Parathyroid adenoma (tissue), 2 donors: ENCODE measurements at regions not wholly inside any gene's neighbourhood (a gene's known extent, or its start where the extent isn't known, plus 50 kb on each side); places are given as distances from the start of the nearest gene placed in this dataset.

Experiments
- H2AFZ ChIP-seq: fragments of 300-600 bp; sonication (generic); one replicate; pipeline ENCODE4 v1.7.0; 2017; ENCODE audit warnings: antibody characterized with exemption, mild to moderate bottlenecking
- H3K27ac ChIP-seq: fragments of 300-600 bp; sonication (generic); one replicate; pipeline ENCODE4 v1.7.0; 2017
- H3K27me3 ChIP-seq: fragments of 300-600 bp; sonication (generic); one replicate; pipeline ENCODE4 v1.7.0; 2017; ENCODE audit warnings: low read length; ENCODE audit not compliant: control insufficient read depth, insufficient read depth
- H3K36me3 ChIP-seq: fragments of 300-600 bp; sonication (generic); one replicate; pipeline ENCODE4 v1.7.0; 2017; ENCODE audit warnings: low read length; ENCODE audit not compliant: control insufficient read depth, insufficient read depth
- H3K4me1 ChIP-seq: fragments of 300-600 bp; sonication (generic); one replicate; pipeline ENCODE4 v1.7.0; 2017; ENCODE audit warnings: control low read depth
- H3K4me2 ChIP-seq: fragments of 300-600 bp; sonication (generic); one replicate; pipeline ENCODE4 v1.7.0; 2017; ENCODE audit warnings: low read length
- H3K4me3 ChIP-seq: fragments of 300-600 bp; sonication (generic); one replicate; pipeline ENCODE4 v1.7.0; 2017; ENCODE audit warnings: low read depth, low read length
- H3K79me2 ChIP-seq: fragments of 300-600 bp; sonication (generic); one replicate; pipeline ENCODE4 v1.7.0; 2017; ENCODE audit warnings: control low read depth
- H3K9ac ChIP-seq: fragments of 300-600 bp; sonication (generic); one replicate; pipeline ENCODE4 v1.7.0; 2017; ENCODE audit warnings: mild to moderate bottlenecking
- H3K9me3 ChIP-seq: fragments of 300-600 bp; sonication (generic); one replicate; pipeline ENCODE4 v1.7.0; 2017; ENCODE audit warnings: low read length; ENCODE audit not compliant: control insufficient read depth
- TF ChIP-seq, protein P1 (sequence below): fragments of 300-600 bp; sonication (generic); IDR thresholded peaks from one replicate; pipeline ENCODE4 v1.7.0; 2017; ENCODE audit warnings: antibody characterized with exemption, mild to moderate bottlenecking
- donor health status: primary hyperparathyroidism.

DNA sequence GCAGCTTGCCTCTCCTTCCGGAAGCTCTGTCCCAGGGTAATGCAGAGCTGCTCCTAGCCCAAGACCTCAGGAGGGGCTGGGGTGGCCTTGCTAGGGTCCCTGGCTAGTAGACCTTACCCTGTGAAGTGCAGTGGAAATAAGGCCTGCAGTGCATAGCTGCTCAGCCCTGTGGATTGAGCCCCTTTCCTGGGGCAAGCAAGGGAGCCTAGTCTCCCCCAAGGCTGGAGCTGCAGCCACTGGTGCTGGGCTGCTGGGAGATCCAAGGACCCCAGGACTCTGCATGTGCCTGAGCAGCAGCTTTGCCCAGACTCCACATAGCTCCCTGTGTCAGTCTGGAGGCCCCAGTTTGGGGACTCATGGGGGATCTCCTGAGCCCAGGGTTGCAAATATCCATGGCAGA, 57.9 kb downstream of the FANCF start:
- Histone ChIP-seq H3K27me3 (no peaks in the 10 kb centered on the region), H3K79me2 (no peaks in the 10 kb centered on the region), H3K27ac (no peak overlapping the region), H3K9me3 (no peaks in the 10 kb centered on the region), H3K4me1 (no peaks in the 10 kb centered on the region), H2AFZ (no peak overlapping the region), H3K9ac (no peak overlapping the region), H3K4me3 (no peak overlapping the region), H3K4me2 (no peak overlapping the region), H3K36me3 (no peaks in the 10 kb centered on the region)
- TF ChIP-seq, protein P1, sequence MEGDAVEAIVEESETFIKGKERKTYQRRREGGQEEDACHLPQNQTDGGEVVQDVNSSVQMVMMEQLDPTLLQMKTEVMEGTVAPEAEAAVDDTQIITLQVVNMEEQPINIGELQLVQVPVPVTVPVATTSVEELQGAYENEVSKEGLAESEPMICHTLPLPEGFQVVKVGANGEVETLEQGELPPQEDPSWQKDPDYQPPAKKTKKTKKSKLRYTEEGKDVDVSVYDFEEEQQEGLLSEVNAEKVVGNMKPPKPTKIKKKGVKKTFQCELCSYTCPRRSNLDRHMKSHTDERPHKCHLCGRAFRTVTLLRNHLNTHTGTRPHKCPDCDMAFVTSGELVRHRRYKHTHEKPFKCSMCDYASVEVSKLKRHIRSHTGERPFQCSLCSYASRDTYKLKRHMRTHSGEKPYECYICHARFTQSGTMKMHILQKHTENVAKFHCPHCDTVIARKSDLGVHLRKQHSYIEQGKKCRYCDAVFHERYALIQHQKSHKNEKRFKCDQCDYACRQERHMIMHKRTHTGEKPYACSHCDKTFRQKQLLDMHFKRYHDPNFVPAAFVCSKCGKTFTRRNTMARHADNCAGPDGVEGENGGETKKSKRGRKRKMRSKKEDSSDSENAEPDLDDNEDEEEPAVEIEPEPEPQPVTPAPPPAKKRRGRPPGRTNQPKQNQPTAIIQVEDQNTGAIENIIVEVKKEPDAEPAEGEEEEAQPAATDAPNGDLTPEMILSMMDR: no peak

GRCh38 chr11:22566293-22566692, 59.3 kb downstream of the FANCF start:
- H3K4me3 ChIP-seq: no peak overlapping the region
- H3K4me1 ChIP-seq: no peaks in the 10 kb centered on the region
- no peaks in the 10 kb centered on the region for H3K27me3 ChIP-seq
- no peak overlapping the region for H3K4me2 ChIP-seq
- no peaks in the 10 kb centered on the region for H3K79me2 ChIP-seq
- H3K9me3 ChIP-seq: no peaks in the 10 kb centered on the region
- no peak overlapping the region for H3K9ac ChIP-seq
- no peak overlapping the region for H2AFZ ChIP-seq
- TF ChIP-seq, protein P1: no peak
- H3K36me3 ChIP-seq: no peaks in the 10 kb centered on the region
- no peak overlapping the region for H3K27ac ChIP-seq

- TF ChIP-seq, protein P1: no peak
- H3K27me3 ChIP-seq: no peaks in the 10 kb centered on the region
- peaks cover 3% of the 10 kb centered on the region for H3K4me1 ChIP-seq
- H3K4me2 ChIP-seq: no peak overlapping the region
- no peak overlapping the region for H3K27ac ChIP-seq
- no peak overlapping the region for H2AFZ ChIP-seq
- no peak overlapping the region for H3K4me3 ChIP-seq
- no peaks in the 10 kb centered on the region for H3K36me3 ChIP-seq
- H3K9ac ChIP-seq: no peak overlapping the region
- no peaks in the 10 kb centered on the region for H3K9me3 ChIP-seq
- no peaks in the 10 kb centered on the region for H3K79me2 ChIP-seq
Observed at GRCh38 chr11:22561283-22561682, 64.3 kb downstream of the FANCF start.

GRCh38 chr11:22559416-22559815, 66.2 kb downstream of the FANCF start:
- Histone ChIP-seq H2AFZ (no peak overlapping the region), H3K9me3 (no peaks in the 10 kb centered on the region), H3K27ac (no peak overlapping the region), H3K4me1 (peaks cover 3% of the 10 kb centered on the region), H3K79me2 (no peaks in the 10 kb centered on the region), H3K9ac (no peak overlapping the region), H3K4me2 (no peak overlapping the region), H3K27me3 (no peaks in the 10 kb centered on the region), H3K36me3 (no peaks in the 10 kb centered on the region), H3K4me3 (no peak overlapping the region)
- TF ChIP-seq, protein P1: no peak

- H3K9me3 ChIP-seq: no peaks in the 10 kb centered on the region
- TF ChIP-seq, protein P1: no peak
- no peak overlapping the region for H3K27ac ChIP-seq
- H3K4me2 ChIP-seq: no peak overlapping the region
- no peaks in the 10 kb centered on the region for H3K36me3 ChIP-seq
- H3K9ac ChIP-seq: no peak overlapping the region
- no peak overlapping the region for H3K4me3 ChIP-seq
- H3K79me2 ChIP-seq: no peaks in the 10 kb centered on the region
- no peak overlapping the region for H2AFZ ChIP-seq
- peaks cover 3% of the 10 kb centered on the region for H3K4me1 ChIP-seq
- no peaks in the 10 kb centered on the region for H3K27me3 ChIP-seq
Observed at GRCh38 chr11:22558664-22559063, 67.0 kb downstream of the FANCF start.
